GM19455 (cell line): ENCODE measurements at regions not wholly inside any gene's neighbourhood (a gene's known extent, or its start where the extent isn't known, plus 50 kb on each side); places are given as distances from the start of the nearest gene placed in this dataset.
A peak's percentile ranks its signal among the peaks of the same experiment; 100 is the strongest.

Source experiments
- ATAC-seq: cut with Tn5 transposase; IDR thresholded peaks from one replicate; pipeline ENCODE4 v1.9.1; 2021; ENCODE audit not compliant: unreplicated experiment

DNA sequence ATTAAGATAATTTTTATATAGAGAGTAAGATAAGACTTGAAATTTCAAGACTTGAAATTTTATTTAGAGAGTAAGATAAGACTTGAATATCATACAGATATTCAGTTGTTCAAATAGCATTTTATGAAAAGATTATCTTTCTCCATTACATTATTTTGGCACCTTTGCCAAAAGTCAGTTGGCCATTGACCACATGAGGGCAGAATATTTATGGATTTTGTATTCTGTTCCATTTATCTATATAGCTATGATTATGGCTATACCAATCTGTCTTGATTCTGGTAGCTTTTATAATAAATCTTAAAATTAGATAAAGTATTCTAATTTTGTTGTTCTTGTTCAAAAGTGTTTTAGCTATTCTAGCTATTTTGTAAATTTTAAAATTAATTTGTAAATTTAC lies 537.9 kb upstream of the GJE1 start:
- ATAC-seq, result no peak

DNA sequence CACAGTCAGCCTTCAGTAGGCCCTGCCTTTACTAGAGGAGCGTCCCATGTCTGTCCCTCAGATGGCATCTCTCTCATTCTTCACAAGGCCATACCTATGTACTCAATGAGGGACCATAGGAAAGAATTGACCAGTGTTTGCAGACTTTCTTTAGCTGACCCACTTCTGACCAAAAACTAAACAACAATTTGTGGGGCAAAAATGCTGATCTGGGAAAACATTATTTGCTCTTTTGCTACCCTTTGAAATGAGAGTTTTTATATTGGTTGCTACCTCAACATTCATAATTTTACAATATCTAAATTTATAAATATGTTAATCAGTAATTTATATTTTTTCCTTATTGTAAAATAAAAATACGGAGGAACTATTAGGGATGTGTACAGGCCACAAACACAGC lies 539.4 kb upstream of the GJE1 start:
- no peak for ATAC-seq

DNA sequence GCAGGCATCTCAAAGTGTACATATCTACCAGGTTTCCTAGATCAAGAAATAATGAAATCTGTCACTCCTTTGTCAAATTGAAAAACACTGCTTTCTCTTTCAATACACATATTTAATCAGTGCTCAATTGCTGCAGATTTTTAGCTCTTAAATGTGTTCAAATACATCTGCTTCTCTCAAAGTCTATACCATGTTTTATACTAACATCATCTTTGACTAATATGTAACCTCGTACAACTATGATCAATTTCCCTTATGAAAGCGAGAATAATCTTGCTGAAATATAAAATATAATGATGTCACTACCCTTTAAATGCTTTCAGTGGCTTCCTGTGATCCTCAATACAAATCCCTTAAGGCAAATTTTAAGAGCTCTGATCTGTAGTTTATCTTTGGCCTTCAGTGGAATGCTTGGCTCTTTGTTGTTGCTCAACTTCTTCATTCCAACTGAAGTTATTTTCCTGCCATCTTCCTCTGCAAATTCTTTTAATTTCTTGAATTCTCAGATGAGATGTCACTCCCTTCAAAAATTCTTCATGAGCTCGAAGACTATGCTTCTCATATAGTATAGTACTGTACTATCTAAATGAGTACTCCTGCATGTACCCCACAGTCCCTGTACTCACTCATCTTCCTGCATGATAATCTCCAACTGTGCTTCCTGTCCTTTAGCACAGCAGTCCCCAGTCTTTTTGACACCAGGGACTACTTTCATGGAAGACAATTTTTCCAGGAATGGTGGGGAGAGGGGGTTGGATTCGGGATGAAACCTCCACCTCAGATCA lies 545.1 kb upstream of the GJE1 start:
- no peak for ATAC-seq

DNA sequence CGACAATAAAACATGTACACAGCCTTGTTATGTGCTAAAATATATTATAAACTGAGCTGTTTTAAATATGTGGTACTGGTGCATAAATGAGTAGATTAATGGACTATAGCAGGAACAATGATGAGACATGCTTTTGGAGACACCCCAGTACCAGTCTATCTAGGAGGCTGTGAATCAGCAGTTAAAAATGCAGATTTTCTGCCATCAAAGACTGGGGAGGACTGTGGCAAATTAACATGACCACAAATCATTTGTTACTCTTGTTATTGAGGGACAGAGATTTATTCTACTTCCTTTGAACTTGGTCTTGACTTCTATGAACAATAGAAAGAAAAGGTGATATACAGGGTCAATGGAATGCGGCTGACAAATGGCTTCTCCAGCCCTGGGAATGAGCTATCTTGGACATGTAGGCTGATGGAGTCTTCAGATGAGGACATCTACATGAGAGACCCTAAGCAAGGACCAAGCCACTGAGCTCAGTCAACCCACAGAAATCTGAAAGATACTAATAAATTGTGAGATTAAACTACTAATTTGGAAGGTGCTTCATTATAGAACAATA lies 551.7 kb upstream of the GJE1 start:
- ATAC-seq, result no peak

DNA sequence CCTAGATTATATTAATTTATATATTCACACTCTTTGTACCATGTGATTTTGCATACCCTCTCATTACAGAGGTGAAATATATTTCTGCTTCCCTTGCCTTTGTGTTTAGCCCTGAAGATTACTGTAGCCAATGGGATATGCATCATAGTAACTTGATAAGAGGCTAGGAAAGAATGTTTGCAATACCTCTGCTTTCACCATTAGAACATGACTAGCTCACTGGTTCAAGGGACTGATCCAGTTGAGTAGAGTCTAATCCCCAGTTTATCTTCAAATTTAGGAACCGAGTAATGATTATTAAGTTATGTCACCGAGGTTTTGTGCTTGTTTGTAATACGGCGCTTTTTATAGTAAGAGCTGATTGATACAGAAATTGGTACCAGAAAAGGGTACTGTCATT lies 552.6 kb upstream of the GJE1 start:
- no peak for ATAC-seq

DNA sequence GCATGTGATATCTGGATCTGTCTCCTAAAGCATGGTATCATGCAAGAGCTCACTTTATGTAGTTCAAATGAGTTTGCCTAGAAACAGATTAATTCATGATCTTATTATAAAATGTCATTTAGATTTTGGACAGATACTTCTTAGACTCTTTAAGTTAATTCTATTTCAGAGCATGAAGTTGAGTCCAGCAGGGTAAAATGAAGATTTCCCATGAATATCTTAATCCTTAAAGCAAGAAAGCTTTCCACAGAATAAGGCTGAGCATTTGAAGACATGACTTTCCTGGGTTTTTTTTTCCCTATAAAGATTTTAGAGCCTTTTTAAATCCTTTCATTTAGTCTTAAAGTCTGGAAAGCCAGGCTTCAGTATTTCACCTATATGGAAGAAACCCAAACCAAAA lies 556.0 kb upstream of the GJE1 start:
- ATAC-seq, result no peak

DNA sequence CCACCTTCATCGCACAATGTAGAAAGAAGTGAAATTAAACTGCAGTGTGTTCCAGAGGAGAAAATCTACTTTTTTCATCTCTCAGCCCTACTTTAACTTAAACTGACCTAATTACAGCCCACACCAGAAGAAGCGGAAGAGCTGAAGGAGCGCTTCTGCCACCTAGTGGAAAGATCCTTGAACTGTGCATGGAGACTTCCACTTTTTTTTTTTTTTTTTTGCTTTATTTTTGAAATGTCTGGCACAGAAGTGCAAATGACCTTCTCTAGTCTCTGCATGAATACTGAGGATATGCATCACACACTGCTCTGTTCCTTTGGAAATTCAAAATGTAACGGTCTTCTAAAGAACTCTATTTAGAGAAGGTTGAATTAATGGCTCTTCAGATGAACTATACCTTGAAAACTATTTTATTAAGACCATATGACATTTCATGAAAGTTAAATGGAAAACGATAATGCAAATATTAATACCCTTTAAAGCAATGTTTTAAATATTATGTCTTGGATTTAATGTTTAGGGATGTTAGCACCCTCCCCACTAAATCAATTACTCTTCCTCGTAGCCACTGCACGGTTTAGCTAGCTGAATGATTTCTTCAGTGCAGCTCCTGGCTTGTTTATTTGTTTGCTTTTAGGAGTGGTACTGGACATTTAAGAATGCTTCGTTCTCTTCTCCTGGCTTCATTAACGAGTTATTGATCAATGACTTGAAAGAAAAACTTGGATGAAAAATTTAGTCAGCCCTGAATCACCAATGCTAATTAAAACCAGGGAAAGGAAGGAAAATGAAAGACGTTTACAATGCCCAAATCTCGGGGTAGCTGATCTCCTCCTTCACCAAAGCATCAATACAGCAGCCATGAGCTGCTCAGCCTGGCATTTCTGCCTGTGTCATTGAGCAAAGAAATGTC lies 569.6 kb upstream of the GJE1 start:
- peak; percentile 96 for ATAC-seq

DNA sequence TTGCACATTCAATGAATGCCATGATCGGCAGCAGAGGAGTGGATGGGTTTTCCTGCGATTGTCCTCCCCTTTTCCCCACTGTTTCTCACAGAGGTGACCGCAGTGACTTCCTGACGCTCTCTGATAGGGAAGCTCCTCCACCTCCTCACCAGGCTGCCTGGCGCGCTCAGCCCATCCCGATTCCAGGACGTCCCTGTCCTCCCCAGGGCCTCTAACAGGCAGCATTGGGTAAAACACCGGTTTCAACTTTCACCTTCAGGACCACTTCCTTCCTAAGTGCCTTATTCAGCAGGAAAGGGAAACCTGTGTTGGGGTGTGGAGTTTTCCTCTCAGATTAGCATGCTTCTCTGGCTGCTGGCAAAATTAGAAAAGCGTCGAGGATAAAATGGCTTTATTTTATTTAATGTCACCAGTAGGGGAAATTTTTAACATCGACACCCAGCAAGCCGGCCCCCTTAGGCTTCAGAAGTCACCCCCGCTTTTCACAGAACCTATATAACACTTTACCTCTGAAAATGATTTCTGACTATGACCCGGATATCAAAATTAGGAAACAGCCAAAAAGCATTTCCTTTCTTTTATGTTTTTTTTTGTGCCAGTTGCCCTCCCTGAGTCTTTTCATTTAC lies 570.4 kb upstream of the GJE1 start:
- ATAC-seq, result peak; percentile 31

DNA sequence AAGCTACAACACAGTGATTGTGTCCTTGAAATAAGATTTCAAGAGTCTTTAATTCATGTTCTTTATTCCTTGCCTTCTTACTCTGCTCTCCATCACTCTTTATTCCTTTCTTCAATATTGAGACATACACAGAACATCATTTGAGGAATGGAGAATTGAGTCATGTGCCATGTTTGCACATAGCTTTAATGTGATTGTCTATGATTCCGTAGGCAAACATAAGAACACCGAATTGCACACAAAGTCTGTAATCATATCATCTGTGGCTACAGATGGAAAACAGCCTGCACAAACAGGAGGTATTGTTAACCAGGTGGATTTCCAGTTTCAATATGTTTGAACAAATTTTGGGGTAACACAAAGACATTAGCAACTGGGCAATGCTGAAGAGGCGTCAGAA lies 571.6 kb upstream of the GJE1 start:
- ATAC-seq, result no peak

DNA sequence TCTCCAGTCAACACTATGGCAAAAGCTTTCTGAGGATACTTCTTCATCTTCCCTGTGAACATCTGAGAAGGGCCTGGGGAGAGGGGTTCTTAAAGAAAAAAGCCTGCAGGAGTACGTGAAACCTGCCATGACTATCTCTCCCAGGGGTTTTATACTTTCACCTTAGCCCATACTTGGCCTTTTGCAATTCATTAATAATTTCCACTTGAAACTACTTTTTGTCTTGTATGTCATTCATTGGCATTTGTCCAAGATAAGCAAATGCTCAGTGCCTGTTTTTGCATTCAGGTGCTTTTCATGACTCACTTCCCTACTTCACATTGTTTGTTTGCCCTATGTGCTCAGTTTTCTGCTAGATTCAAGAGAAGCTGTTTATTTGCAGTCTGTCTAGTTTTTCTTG lies 580.3 kb upstream of the GJE1 start:
- ATAC-seq, result no peak

DNA sequence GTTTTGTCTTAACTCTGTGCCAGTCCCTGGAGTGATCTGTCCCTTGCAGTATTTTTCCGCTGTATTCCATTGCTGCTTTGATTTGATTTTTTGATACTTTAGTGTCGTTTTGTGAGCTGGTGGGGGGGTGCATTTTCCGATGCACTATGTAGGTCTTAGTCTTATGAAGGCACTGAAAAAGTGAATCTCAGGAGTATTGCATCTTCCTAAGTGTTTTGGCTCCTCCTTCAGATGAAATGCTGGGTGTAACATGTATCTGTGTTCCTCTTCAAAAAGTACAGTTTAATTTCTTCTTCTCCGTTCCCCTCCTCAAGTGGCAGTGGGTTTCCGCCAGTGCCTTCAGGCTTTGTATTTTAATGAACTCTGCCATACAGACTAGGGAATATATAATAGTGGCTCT lies 580.7 kb upstream of the GJE1 start:
- no peak for ATAC-seq

DNA sequence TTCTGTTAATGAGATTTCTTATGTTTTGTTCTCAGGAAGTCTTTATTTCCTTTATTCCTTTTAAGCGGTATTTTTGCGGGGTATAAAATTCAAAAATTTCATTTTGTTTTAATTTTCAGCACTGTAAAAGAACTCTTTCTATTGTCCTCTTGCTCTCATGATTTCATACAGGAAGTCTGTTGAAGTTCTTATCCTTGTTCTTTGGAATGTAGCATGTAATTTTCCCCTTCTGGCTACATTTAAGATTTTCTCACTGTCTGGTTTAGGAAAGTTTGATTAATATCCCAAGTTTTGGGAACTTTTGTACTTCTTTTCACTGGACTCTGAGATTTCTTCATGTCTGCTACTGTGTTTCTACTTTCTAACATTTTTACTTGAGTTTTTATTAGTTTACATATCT lies 581.4 kb upstream of the GJE1 start:
- ATAC-seq, result no peak

DNA sequence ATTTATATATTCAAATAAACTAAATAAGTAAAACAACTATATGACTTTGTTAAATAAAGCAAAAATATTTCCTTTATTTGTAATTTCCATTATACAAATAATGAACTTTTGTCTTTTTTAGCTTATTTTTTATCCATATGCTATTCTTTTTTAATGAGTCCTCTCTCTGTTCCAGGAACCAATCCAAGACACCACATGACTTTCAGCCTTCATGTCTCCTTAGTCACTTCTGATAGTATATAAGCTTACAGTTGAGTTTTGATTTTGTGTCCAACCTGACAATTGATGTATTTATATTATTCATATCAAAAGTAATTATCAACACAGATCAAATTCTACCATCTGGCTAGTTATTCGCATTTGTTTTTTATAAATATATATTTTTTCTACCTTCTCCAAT lies 582.3 kb upstream of the GJE1 start:
- ATAC-seq, result no peak

DNA sequence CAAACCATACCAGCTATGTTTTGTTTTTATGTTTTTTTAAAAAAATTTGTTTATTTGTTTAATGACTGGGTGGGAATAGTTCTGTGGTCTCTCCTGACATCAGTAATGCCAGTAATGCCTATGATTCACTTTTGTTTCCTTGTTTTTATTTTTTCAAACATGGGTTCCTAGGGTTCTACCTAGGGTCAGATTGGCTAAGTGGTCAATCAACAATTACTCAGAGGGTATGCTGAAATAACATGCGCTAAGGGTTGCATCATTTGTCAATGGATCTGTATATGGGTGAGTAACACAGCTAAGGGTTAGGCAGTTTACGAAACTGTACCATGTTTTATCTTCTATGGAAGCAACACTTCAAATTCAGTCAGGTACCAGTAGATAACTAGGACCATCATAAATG lies 583.8 kb upstream of the GJE1 start:
- ATAC-seq, result no peak

DNA sequence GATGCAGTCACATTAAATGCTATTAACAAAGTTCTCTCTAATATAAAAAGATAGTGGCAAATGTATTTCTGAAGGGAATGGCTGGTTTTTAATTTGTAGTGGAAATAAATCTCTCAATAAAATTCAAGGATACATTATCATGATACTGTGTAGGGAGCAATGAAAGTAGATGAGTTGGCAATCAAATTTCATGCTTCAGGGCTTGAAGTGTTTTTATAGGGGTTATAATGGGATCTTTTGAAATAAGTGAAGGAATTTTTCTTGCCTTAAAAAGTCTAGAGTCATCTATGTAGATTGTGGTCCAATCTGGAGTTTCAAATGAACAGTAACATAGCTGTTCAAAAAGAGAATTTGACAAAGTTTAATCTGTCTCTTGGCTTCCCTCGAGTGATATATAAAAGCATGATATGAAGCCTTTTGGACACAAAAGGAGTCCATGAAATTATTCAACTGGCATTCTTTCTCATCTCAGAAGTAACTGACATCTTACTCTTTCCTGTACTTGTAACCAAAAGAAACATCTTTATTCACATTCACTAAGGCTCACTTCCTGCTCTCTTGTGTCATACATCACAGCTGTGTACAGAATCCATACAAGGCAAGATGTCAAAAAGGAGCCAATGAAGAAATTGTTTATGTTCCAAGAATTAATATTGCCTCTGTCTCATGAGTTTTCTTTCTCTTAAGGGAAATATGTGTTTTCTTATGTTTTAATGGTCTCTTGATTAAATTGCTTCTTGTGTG lies 591.0 kb upstream of the GJE1 start:
- ATAC-seq, result no peak

DNA sequence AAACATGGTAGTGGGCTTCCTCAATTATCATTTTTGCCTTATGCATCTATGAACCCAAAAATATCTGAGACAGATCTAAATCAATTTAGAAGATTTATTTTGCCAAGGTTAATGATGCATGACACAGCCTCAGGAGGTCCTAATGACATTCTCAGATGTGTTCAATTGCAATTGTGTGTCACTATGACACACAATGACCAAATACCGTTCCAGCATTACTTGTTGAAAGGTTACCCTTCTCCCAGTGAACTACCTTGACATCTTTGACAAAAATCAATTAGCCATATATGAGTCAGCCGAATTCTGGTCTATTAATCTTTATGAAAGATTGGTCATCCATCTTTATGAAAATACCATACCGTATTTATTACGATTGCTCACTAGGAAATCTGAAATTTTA lies 592.5 kb upstream of the GJE1 start:
- no peak for ATAC-seq

DNA sequence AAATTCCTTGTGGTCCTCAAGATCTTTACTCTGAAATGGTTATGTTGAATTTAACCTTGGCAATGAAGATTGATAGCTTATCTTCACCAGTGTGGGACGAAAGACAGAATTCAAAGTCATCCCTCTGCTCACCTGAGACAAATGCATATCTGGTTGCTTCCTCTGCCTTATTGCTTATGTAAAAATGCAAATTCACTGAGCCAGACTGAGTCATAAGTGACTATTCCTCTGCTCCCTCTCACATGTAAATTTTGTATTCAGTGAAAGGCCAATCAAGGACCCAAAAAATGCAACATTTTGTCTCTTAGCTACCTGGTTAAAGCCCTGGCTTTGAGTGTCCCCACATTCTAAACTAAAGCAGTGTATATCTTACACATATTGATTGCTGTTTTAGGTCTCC lies 593.1 kb upstream of the GJE1 start:
- ATAC-seq, result no peak

DNA sequence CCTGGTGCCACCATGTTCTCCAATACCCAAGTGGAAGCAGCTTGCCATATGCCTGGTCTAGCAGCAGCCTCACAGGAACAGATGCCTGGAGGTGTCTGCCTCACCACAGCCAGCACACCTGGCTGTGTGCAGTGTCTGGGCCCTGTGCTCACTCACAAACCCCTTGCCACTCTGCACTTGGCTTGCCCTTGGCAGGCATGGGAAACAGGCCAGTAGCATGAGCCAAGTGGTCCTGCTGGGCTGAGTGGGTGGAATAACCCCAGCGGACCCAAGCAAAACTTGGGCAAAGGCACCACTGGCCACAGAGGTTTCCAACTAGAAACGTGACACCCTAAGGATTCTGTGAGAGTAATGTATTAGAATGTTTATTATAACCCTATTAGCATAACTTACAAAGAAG lies 600.5 kb upstream of the GJE1 start:
- no peak for ATAC-seq

DNA sequence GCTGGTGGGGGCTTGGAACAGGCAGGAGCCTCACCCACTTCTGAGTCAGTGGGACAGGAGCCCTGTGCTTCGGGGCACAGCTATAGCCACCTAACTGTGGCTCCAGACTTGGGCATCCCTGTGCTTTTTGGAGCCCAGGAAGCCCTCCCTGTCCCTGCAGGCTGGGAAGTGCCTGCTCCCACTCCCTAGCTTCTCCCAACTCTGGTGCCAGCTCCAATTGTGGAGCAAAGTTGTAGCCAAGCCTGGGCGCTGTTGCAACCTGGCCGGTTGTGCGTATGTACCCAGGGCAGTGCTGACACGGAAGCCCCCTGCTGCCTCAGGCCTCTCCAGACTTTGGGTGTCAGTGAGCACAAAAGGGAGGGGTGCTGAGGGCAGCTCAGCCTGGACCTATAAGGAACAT lies 601.7 kb upstream of the GJE1 start:
- no peak for ATAC-seq

DNA sequence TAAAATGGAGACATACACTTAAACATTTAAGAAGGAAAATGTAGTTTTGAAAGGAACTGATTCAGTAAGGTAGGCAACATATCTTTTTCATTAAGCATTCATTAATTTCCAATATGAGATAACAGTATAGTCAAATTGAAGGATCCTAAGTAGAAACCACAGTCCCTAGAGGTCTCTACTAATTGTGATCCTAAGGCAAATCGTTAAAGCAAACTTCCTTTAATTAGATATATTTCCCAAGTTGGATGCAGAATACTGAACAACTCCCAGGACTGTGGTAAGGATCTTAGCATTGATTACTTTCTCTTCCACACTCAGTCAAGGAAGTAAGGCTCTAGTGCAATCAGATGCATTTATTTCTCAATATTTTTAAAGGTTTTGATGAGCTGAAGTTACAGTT lies 604.1 kb upstream of the GJE1 start:
- ATAC-seq, result no peak

DNA sequence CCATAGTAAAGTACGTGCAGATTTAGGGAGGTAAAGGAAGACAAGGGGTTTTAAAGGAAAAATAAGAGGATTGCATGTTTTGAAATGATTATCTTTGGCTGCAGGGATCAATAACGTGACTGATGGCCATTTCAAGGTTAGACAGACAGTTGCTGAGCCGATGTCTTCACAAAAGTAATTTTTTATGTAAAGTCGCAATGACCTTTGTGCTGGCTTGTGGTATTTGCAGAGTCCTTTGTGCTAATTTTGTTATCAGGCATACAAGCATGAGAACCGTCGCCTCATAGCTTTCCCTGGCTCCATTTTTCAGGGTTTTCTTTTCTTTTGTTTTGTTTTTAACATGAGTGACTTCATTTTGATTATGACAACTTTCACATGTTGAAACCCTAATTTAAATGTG lies 605.7 kb upstream of the GJE1 start:
- no peak for ATAC-seq
